ENCODE measurements at regions not wholly inside any gene's neighbourhood (a gene's known extent, or its start where the extent isn't known, plus 50 kb on each side); places are given as distances from the start of the nearest gene placed in this dataset.

GRCh38 chr18:71431171-71431570 is 1113.0 kb downstream of the CBLN2 start:
- no peak overlapping the region for H3K4me3 ChIP-seq (ENCODE audit: low read depth, low read length)
- POLR2A ChIA-PET = no interaction called here
- CTCF ChIA-PET = no interaction called here
- TF ChIP-seq, protein P1, sequence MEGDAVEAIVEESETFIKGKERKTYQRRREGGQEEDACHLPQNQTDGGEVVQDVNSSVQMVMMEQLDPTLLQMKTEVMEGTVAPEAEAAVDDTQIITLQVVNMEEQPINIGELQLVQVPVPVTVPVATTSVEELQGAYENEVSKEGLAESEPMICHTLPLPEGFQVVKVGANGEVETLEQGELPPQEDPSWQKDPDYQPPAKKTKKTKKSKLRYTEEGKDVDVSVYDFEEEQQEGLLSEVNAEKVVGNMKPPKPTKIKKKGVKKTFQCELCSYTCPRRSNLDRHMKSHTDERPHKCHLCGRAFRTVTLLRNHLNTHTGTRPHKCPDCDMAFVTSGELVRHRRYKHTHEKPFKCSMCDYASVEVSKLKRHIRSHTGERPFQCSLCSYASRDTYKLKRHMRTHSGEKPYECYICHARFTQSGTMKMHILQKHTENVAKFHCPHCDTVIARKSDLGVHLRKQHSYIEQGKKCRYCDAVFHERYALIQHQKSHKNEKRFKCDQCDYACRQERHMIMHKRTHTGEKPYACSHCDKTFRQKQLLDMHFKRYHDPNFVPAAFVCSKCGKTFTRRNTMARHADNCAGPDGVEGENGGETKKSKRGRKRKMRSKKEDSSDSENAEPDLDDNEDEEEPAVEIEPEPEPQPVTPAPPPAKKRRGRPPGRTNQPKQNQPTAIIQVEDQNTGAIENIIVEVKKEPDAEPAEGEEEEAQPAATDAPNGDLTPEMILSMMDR (IDR thresholded peaks at IDR 0.05; ENCODE audit: insufficient read depth, low read length, missing control alignments) = no peak
- no peak for DNase-seq (ENCODE audit: low read depth, low spot score)

DNA sequence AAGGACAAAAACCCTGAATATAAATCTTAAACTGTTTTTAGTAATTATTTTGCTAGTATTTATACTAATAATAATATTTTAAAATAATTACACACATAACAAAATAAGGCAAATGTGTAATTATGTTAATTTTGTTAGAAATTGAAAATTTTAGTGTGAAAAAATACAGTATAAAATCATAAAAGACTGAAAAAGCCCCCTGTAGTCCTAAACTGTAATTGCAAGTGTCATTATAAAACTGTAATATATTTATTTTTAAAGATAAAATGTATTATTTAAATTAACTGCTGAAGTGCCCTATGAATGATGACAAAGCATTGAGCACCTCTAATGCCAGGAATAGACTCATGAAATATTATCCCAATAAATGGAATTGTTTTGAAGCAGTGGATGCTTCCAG is 1117.7 kb downstream of the CBLN2 start:
- no peak overlapping the region for H3K4me3 ChIP-seq (ENCODE audit: low read depth, low read length)
- POLR2A ChIA-PET = no interaction called here
- no peak for DNase-seq (ENCODE audit: low read depth, low spot score)
- CTCF ChIA-PET = no interaction called here
- TF ChIP-seq, protein P1 (IDR thresholded peaks at IDR 0.05; ENCODE audit: insufficient read depth, low read length, missing control alignments) = no peak

GRCh38 chr18:71405169-71405809 is 1116.4 kb downstream of the SOCS6 start:
- ChIA-PET POLR2A (no interaction called here), CTCF (no interaction called here)
- TF ChIP-seq, protein P1 (IDR thresholded peaks at IDR 0.05; ENCODE audit: insufficient read depth, low read length, missing control alignments) = no peak
- no peak overlapping the region for H3K4me3 ChIP-seq (ENCODE audit: low read depth, low read length)
- DNase-seq (ENCODE audit: low read depth, low spot score) = no peak

- POLR2A ChIA-PET = no interaction called here
- CTCF ChIA-PET = no interaction called here
- no peak for DNase-seq (ENCODE audit: low read depth, low spot score)
- no peak overlapping the region for H3K4me3 ChIP-seq (ENCODE audit: low read depth, low read length)
- TF ChIP-seq, protein P1 (IDR thresholded peaks at IDR 0.05; ENCODE audit: insufficient read depth, low read length, missing control alignments) = no peak
Measured at GRCh38 chr18:71403501-71403900, 1114.7 kb downstream of the SOCS6 start.

DNA sequence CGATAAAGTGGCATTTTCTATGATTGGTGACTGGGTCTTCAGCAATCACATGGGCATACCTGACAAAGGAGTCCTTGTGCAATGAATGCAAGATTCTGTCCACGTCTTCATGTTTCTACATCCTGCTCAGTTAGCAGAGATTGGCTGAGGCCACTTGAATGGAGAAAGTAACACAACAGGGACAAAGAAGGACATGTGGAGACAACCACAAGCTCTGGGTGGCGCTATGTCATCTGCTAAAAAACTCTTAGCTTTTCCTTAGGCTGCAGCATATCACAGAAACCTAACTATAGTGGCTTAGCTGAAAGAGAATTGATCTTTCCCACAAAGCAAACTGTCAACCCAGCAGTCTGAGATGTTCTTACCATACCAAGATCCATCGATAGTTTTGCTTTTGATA is 1109.7 kb downstream of the SOCS6 start:
- TF ChIP-seq, protein P1 (IDR thresholded peaks at IDR 0.05; ENCODE audit: insufficient read depth, low read length, missing control alignments) = no peak
- no peak overlapping the region for H3K4me3 ChIP-seq (ENCODE audit: low read depth, low read length)
- CTCF ChIA-PET = no interaction called here
- no peak for DNase-seq (ENCODE audit: low read depth, low spot score)
- POLR2A ChIA-PET = no interaction called here

DNA sequence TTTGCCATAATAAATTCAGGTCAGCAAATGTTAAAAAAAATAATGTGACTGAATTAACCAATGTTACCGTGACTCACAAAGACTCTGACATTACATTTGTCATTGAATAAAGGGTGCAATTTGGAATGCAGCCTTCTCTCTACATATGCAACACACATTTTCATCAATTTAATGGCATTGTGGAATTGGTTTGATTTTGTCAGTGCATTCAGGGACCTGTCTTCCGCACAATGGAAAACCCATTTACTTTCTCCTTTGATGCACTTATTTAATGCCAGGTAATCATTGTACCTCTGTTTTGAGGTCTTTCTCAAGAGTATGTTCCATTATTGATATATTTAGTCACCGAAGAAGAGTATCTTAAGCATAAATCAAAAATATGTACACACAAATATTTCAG is 1099.3 kb downstream of the SOCS6 start:
- POLR2A ChIA-PET = no interaction called here

More for the DNA sequence above, 1099.3 kb downstream of the SOCS6 start:
- H3K4me3 ChIP-seq (ENCODE audit: low read depth, low read length) = no peak overlapping the region
- DNase-seq (ENCODE audit: low read depth, low spot score) = no peak
- CTCF ChIA-PET = no interaction called here
- TF ChIP-seq, protein P1 (IDR thresholded peaks at IDR 0.05; ENCODE audit: insufficient read depth, low read length, missing control alignments) = no peak

All from AG04449 (cell line).